ENCODE measurements at regions not wholly inside any gene's neighbourhood (a gene's known extent, or its start where the extent isn't known, plus 50 kb on each side); places are given as distances from the start of the nearest gene placed in this dataset.
"Not testable (repeated sequence)": the region's sequence is repeated elsewhere in the genome, so short reads cannot be mapped to it uniquely, and the experiment has no call there.

DNA sequence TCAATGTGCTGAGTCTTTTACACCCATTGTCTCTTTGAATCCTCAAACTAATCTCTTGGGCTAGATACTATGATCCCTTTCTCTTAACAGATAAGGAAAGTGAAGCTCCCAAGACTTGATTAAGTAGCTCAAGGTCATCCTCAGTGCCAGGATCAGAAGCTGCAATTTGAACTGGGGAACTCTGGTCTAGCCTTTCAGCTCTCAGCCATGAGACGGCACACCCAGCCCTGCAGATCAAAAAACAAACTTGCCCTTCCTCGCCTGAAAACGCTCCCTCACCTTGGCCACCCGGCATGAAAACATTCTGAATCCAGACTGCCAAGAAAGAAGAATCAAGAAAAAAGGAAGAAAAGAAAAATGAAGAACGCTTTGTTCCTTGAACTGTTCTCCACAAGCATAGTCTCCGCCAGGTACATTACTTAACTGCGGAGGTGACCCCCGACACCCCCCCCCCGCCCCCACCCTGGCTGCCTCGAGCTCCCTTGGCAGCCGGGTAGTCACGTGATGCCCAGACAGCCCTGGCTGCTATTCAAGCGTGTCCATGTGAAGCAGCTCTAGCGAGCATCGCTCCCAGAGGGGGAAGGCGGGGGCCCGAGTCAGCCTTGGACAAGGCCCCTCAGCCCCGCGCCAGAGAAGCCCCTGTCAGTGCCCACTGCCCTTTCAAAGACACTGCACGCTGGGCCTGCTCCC lies 451.2 kb downstream of the MIAT start:
- H3K27ac Mint-ChIP-seq = no peak overlapping the region
- no peak overlapping the region for H3K4me3 Mint-ChIP-seq
- H3K4me1 Mint-ChIP-seq (ENCODE audit: low read depth) = no peaks in the 10 kb centered on the region
- H3K27me3 Mint-ChIP-seq = peaks cover 6% of the 10 kb centered on the region
- H3K36me3 Mint-ChIP-seq = no peaks in the 10 kb centered on the region
- no peaks in the 10 kb centered on the region for H3K9me3 Mint-ChIP-seq (ENCODE audit: low read depth)

DNA sequence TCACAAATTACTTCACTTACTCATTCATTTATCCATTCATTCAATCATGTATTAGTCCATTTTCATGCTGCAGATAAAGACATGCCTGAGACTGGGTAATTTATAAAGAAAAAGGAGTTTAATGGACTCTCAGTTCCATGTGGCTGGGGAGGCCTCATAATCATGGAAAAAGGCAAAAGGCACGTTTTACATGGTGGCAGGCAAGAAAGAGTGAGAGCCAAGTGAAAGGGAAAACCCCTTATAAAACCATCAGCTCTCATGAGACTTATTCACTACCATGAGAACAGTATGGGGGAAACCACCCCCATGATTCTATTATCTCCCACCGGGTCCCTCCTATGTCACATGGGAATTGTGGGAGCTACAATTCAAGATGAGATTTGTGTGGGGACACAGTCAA lies 452.0 kb downstream of the MIAT start:
- not testable (repeated sequence) for H3K36me3 Mint-ChIP-seq; H3K4me3 Mint-ChIP-seq; H3K4me1 Mint-ChIP-seq (ENCODE audit: low read depth); H3K27me3 Mint-ChIP-seq; H3K9me3 Mint-ChIP-seq (ENCODE audit: low read depth); H3K27ac Mint-ChIP-seq

DNA sequence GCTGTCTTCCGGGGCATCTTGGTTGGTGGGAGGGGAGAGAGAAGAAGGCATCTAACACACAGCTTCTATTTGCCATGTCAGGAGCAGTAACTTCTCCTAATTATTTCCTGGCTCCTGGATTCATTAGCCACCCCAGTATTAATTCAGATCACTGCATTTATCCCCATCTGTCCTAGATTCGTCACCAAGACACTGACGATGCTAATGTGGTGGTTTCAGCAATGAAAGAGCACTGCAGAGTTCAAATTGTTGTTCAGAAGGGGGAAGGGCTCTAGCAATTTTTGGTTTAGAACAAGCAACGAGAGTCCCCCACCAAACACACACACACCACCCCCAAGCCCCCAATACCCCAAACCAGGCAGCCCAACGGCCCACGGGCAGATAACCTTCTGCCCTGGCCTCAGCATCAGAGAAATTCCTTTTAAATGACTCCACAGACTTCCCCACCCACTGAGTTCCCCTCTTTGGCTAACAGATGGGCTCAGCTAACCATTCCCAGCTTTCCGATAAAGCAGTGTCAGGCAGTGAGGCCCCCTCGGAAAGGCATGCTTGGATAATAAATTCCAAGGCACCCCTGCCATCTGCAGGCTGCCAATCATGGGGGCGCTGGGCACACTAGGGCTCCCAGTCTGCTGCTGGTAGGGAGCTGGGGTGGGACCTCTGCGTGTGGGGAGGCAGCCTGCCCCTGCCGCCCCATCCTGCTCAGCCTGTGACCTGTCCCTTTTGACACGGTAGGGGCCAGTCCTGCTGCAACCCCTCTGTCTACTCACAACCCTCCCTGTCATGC lies 453.5 kb downstream of the MIAT start:
- H3K9me3 Mint-ChIP-seq (ENCODE audit: low read depth) = no peaks in the 10 kb centered on the region
- no peak overlapping the region for H3K4me3 Mint-ChIP-seq
- H3K4me1 Mint-ChIP-seq (ENCODE audit: low read depth) = no peaks in the 10 kb centered on the region
- H3K27me3 Mint-ChIP-seq = peaks cover 5% of the 10 kb centered on the region
- no peak overlapping the region for H3K27ac Mint-ChIP-seq
- no peaks in the 10 kb centered on the region for H3K36me3 Mint-ChIP-seq

DNA sequence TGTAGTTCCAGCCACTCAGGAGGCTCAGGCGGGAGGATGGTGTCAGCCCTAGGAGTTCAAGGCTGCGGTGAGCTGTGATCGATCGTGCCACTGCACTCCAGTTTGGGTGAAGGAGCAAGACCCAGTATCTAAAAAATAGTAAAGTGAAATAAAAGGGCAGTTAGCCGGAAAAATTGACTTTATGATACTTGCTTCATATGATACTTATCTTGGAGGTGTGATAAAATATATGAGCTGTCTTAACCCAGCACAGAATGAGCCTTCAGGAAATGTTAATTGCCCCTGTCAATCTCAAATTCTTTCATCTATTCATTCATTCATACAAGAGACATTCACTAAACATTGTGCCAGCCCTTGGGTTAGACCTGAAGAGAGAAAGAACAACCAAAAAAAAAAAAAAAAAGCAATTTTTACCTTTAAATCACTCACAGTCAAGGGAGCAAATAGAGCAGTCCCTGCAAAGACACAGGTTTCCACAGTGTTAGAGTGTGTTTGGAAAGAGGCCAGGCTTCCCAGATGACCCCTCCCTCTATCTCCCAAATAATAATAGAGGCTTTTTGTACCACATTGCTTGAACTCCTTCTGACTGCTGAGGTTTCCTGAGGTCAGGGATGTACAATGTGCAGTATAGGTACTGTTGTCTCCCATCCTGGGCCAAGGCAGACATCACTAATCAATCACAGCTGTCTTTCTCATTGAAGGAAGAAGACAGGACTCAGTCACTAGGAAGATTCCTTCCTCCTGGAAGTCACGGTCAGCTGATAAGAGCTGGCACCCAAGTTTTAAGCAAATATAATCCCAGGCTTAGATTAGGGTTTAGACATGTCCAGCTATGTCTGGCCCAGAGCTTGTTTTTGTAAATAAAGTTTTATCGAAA lies 454.6 kb downstream of the MIAT start:
- Mint-ChIP-seq H3K4me1 (ENCODE audit: low read depth) (no peaks in the 10 kb centered on the region), H3K27ac (no peak overlapping the region), H3K27me3 (peaks cover 8% of the 10 kb centered on the region), H3K4me3 (no peak overlapping the region), H3K36me3 (no peaks in the 10 kb centered on the region), H3K9me3 (ENCODE audit: low read depth) (no peaks in the 10 kb centered on the region)

DNA sequence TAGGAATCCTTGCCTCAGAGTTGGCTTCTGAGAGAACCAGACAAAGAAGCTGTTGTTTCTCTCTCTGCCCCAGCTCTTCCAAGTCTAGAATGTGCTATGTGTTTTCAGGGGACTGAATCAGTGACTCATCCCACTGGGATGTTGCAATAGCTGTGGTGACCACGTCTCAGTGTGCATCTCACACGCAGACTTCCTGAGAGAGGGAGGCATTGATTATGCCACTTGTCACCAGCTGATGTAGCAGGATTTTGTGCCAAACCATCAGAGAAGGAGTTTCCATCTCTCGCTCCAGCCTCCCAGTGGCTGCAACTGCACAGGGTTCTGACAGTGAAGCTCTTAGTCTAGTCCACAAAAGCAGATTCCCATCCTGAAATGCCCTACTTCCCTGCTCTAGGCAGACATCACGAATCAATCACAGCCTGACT lies 455.8 kb downstream of the MIAT start:
- Mint-ChIP-seq H3K4me3 (no peak overlapping the region), H3K27me3 (peaks cover 9% of the 10 kb centered on the region), H3K27ac (no peak overlapping the region), H3K4me1 (ENCODE audit: low read depth) (no peaks in the 10 kb centered on the region), H3K36me3 (no peaks in the 10 kb centered on the region), H3K9me3 (ENCODE audit: low read depth) (no peaks in the 10 kb centered on the region)

DNA sequence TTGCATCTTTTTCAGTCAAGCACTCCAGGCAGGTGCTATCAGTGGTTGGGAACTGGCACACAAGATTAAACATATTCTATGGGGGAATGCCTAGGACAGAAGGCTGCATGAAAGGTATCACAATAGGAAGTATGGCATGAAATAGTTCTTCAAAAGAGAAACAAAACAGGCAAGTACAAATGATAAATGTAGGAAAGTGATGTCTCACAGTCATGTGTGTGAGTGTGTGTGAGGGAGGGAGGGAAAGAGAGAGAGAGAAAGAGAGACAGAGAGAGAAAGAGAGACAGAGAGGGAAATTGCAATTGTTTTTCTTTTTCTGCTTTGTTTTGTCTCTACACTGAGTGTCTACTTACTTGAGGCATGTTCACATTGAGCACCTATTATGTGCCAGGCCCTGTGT lies 456.3 kb downstream of the MIAT start:
- H3K36me3 Mint-ChIP-seq = no peaks in the 10 kb centered on the region
- H3K4me1 Mint-ChIP-seq (ENCODE audit: low read depth) = no peaks in the 10 kb centered on the region
- no peak overlapping the region for H3K27ac Mint-ChIP-seq
- no peaks in the 10 kb centered on the region for H3K9me3 Mint-ChIP-seq (ENCODE audit: low read depth)
- H3K4me3 Mint-ChIP-seq = no peak overlapping the region
- H3K27me3 Mint-ChIP-seq = peaks cover 8% of the 10 kb centered on the region

DNA sequence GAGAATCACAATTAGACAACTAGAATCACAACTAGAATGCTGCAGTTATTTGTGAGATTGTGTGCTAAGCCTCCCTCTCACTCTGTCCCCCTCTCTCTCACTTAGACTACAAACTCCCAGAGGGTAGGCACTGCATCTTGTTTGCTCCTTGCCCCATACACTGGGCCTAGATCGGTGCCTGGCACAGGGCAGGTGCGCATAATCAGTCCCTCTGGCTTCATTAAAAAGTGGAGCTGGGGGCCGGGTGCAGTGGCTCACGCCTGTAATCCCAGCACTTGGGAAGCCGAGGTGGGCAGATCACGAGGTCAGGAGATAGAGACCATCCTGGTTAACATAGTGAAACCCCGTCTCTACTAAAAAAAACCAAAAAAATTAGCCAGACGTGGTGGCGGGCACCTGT lies 456.8 kb downstream of the MIAT start:
- Mint-ChIP-seq H3K4me1 (ENCODE audit: low read depth) (no peaks in the 10 kb centered on the region), H3K4me3 (no peak overlapping the region), H3K27ac (no peak overlapping the region), H3K27me3 (peaks cover 12% of the 10 kb centered on the region), H3K36me3 (no peaks in the 10 kb centered on the region), H3K9me3 (ENCODE audit: low read depth) (no peaks in the 10 kb centered on the region)

DNA sequence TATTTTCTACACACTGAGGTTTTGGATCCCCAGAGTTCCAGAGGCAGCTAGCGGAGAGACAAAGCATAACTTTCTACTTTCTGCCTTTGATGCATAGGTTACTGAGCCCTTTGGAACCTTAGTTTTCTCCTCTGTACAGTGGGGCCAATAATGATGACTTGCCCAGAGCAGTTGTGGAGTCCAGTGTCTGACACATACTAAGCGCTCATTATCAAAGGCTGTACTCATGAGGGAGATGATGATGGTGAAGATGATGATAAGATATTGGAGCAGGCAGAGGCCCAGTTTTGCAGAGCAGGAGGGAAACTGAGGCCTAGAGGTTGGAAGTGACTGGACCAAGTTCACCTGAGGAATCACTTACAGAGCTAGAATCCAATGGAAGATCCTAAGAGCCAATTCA lies 458.0 kb downstream of the MIAT start:
- Mint-ChIP-seq H3K36me3 (no peaks in the 10 kb centered on the region), H3K4me3 (no peak overlapping the region), H3K27me3 (peaks cover 12% of the 10 kb centered on the region), H3K27ac (no peak overlapping the region), H3K9me3 (ENCODE audit: low read depth) (no peaks in the 10 kb centered on the region), H3K4me1 (ENCODE audit: low read depth) (no peaks in the 10 kb centered on the region)

DNA sequence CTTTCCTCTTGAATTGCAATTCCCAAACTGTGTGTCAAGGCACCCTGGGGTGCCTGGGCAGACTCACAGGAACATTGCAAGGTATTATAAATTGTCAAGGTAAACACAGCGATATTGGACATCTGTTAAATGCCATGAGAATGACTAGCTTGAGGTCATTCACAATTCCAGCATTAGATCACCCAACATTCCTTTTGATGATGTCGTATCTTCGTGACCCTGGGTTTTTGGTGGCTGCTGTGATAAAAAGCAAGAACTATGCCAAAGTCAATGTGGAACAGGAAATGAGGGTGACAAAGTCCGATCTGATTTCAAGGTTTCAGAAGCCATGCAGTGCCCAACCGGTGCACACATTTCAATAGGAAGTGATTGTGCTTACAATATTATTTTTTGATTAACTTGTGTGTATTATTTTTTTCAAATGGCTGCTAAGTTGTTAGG lies 458.4 kb downstream of the MIAT start:
- Mint-ChIP-seq H3K4me1 (ENCODE audit: low read depth) (no peaks in the 10 kb centered on the region), H3K27ac (no peak overlapping the region)

DNA sequence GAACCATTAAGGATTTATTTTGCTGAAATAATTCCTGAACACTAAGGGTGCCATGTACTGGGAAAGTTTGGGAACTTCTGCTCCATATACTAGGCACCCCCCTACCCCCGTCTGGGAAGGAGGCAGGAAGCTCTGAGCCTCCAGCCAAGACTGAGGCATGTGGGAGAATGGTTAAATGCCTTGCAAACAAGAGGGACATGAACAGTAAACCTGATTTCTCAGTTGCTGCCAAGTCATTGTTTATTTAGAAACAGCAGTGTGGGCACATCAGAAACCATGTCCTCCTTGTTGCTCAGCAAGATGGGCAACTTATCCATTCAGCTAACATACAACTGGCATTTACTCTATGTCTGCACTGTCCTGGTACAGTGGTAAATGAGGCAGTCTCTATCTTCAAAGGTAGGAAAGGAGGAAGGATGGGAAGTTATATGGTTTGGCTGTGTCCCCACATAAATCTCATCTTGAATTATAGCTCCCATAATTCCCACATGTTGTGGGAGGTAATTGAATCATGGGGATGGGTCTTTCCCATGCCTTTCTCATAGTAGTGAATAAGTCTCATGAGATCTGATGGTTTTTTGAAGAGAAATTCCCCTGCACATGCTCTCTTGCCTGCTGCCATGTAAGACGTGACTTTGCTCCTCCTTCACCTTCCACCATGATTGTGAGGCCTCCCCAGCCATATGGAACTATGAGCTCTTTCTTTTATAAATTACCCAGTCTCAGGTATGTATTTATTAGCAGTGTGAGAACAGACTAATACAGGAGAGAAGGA lies 459.1 kb downstream of the MIAT start:
- Mint-ChIP-seq H3K27me3 (peaks cover 10% of the 10 kb centered on the region), H3K9me3 (ENCODE audit: low read depth) (no peaks in the 10 kb centered on the region), H3K4me3 (no peak overlapping the region), H3K4me1 (ENCODE audit: low read depth) (no peaks in the 10 kb centered on the region), H3K27ac (no peak overlapping the region), H3K36me3 (no peaks in the 10 kb centered on the region)

More for the DNA sequence above, 458.4 kb downstream of the MIAT start:
- no peak overlapping the region for H3K4me3 Mint-ChIP-seq
- no peaks in the 10 kb centered on the region for H3K36me3 Mint-ChIP-seq
- H3K27me3 Mint-ChIP-seq = peaks cover 10% of the 10 kb centered on the region
- no peaks in the 10 kb centered on the region for H3K9me3 Mint-ChIP-seq (ENCODE audit: low read depth)

DNA sequence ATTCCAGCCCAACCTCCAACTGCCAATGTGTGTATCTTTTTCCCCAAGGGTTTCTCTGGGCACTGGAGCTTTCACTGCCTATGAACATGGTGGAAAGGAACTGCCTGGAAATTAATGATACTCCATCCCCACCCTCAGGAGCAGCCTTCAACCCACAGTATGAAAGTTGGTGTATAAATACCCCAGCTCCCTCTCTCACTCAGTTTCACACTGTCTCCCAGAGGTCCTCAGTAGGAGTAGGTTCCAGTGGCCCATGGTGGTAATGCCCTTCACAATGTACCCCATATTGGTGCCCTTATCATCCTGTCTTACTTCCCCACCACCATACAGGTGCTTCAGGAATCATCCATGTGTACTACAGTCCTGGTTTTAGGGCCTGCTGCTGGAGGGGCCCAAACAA lies 462.6 kb downstream of the MIAT start:
- Mint-ChIP-seq H3K9me3 (ENCODE audit: low read depth) (no peaks in the 10 kb centered on the region), H3K36me3 (no peaks in the 10 kb centered on the region), H3K27me3 (peaks cover 14% of the 10 kb centered on the region), H3K4me3 (no peak overlapping the region), H3K4me1 (ENCODE audit: low read depth) (no peaks in the 10 kb centered on the region), H3K27ac (no peak overlapping the region)

DNA sequence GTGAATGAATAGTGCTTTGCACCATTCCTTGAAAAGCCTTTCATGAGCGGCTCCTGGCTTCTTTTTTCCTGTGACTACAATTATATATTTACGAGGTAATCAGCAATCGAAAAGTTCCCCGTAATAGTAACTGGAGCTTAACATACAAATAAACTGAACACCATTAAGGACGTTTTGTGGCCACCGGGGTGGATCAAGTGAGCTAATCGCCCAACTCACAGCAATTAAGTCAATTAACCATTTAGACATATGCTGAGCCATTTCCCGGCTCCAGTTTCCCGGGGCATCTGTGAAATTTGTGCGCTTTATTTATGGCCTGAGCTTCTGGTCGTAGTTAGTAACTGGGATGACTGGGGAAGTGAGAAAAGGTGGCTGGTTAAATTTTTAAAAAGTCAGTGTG lies 465.2 kb downstream of the MIAT start:
- Mint-ChIP-seq H3K4me3 (no peak overlapping the region), H3K9me3 (ENCODE audit: low read depth) (no peaks in the 10 kb centered on the region), H3K27ac (no peak overlapping the region), H3K36me3 (no peaks in the 10 kb centered on the region), H3K27me3 (peaks cover 16% of the 10 kb centered on the region), H3K4me1 (ENCODE audit: low read depth) (no peaks in the 10 kb centered on the region)

DNA sequence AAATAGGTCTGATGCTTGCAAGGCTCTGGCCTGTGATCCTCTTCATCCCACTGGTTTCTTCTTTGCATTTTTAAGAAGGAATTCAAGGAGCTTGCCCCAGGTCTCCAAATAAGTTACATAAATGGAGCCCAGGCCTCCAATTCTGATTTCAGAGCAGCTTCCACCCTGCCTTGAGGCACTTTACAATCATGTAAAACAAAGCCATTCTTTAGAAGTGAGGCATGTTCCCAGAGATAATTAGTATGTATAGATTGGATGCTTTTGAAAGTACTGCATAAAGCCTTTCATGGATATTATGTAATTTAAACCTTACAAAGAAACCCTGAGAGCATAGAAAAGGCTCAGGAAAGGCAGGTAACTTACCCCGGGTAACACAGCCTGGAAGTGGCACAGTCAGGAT lies 466.5 kb downstream of the MIAT start:
- Mint-ChIP-seq H3K9me3 (ENCODE audit: low read depth) (no peaks in the 10 kb centered on the region), H3K36me3 (no peaks in the 10 kb centered on the region), H3K27me3 (peaks cover 13% of the 10 kb centered on the region), H3K4me1 (ENCODE audit: low read depth) (no peaks in the 10 kb centered on the region), H3K27ac (no peak overlapping the region), H3K4me3 (no peak overlapping the region)

DNA sequence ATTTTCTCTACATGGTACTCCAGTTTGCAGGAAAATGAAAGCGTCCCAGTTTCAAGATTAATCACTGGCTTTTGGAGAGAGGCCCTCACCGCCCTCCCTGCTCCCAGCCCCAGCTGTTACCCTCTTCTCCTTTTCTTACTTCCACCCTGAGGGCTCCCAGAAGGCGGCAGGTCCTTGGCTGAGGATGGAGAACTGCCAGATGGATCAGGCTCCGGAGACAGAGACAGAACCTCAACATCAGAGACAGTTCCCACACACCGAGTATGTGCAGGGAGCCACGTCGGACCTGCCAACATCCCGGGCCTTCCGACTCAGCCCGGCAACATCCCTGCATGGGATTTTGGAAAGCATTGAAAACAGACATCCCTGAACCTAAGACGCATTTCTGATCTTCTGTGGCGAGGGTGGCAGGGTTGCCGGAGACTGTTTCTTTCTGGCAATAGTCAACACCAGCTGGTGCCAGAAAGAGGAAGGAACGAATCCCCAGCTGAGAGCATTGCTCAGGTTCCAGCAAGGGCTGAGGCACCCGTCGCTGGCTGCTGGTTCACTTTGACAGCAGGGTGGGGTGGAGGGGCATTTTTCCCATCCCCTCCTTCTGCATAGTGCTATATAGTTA lies 467.1 kb downstream of the MIAT start:
- Mint-ChIP-seq H3K4me1 (ENCODE audit: low read depth) (no peaks in the 10 kb centered on the region), H3K36me3 (no peaks in the 10 kb centered on the region)

More for the DNA sequence above, 467.1 kb downstream of the MIAT start:
- no peaks in the 10 kb centered on the region for H3K9me3 Mint-ChIP-seq (ENCODE audit: low read depth)
- no peak overlapping the region for H3K27ac Mint-ChIP-seq
- H3K27me3 Mint-ChIP-seq = peaks cover 11% of the 10 kb centered on the region
- no peak overlapping the region for H3K4me3 Mint-ChIP-seq
